ENCODE measurements at regions not wholly inside any gene's neighbourhood (a gene's known extent, or its start where the extent isn't known, plus 50 kb on each side); places are given as distances from the start of the nearest gene placed in this dataset.

- CTCF ChIA-PET, result no interaction called here
- POLR2A ChIA-PET (ENCODE audit: low non-redundant PET), result no interaction called here
- no peak overlapping the region for H3K27ac ChIP-seq
- no peak for TF ChIP-seq CTCF (conservative IDR thresholded peaks at IDR 0.05; ENCODE audit: low read depth)
- DNase-seq (ENCODE audit: low spot score), result no peak
These were observed 539.4 kb upstream of the ZEB2 start for GRCh38 chr2:145059343-145059742.

- TF ChIP-seq CTCF (conservative IDR thresholded peaks at IDR 0.05; ENCODE audit: low read depth), result no peak
- no peak overlapping the region for H3K27ac ChIP-seq
- DNase-seq (ENCODE audit: low spot score), result no peak
- ChIA-PET CTCF (no interaction called here), POLR2A (ENCODE audit: low non-redundant PET) (no interaction called here)
These were observed 538.5 kb upstream of the ZEB2 start for GRCh38 chr2:145058457-145058856.

GRCh38 chr2:145055651-145056050 is 535.7 kb upstream of the ZEB2 start:
- POLR2A ChIA-PET (ENCODE audit: low non-redundant PET), result no interaction called here
- CTCF ChIA-PET, result no interaction called here
- TF ChIP-seq CTCF (conservative IDR thresholded peaks at IDR 0.05; ENCODE audit: low read depth), result no peak
- peak; percentile 22 for DNase-seq (ENCODE audit: low spot score)
- no peak overlapping the region for H3K27ac ChIP-seq

- no peak for TF ChIP-seq CTCF (conservative IDR thresholded peaks at IDR 0.05; ENCODE audit: low read depth)
- ChIA-PET CTCF (no interaction called here), POLR2A (ENCODE audit: low non-redundant PET) (no interaction called here)
- no peak overlapping the region for H3K27ac ChIP-seq
- DNase-seq (ENCODE audit: low spot score), result no peak
These were observed 530.2 kb upstream of the ZEB2 start for GRCh38 chr2:145050134-145050533.

- DNase-seq (ENCODE audit: low spot score), result no peak
- POLR2A ChIA-PET (ENCODE audit: low non-redundant PET), result no interaction called here
- TF ChIP-seq CTCF (conservative IDR thresholded peaks at IDR 0.05; ENCODE audit: low read depth), result no peak
- H3K27ac ChIP-seq, result no peak overlapping the region
- CTCF ChIA-PET, result interaction anchor here (0.7 kb wide), 1 partner anchor 21 kb away, joined by 5 read pairs; no protein-coding TSS in a partner anchor
These were observed 529.6 kb upstream of the ZEB2 start for GRCh38 chr2:145049475-145049874.

- ChIA-PET CTCF (interaction anchor here (0.7 kb wide), 2 partner anchors 375 to 1620 kb away, joined by 3 read pairs; no protein-coding TSS in a partner anchor), POLR2A (ENCODE audit: low non-redundant PET) (no interaction called here)
- DNase-seq (ENCODE audit: low spot score), result no peak
- TF ChIP-seq CTCF (conservative IDR thresholded peaks at IDR 0.05; ENCODE audit: low read depth), result no peak
- H3K27ac ChIP-seq, result no peak overlapping the region
These were observed 527.6 kb upstream of the ZEB2 start for GRCh38 chr2:145047554-145047953.

- POLR2A ChIA-PET (ENCODE audit: low non-redundant PET), result no interaction called here
- H3K27ac ChIP-seq, result no peak overlapping the region
- CTCF ChIA-PET, result no interaction called here
- TF ChIP-seq CTCF (conservative IDR thresholded peaks at IDR 0.05; ENCODE audit: low read depth), result no peak
- DNase-seq (ENCODE audit: low spot score), result peak; percentile 11
These were observed 524.6 kb upstream of the ZEB2 start for GRCh38 chr2:145044491-145044890.
